Ramos (cell line): ENCODE measurements at regions not wholly inside any gene's neighbourhood (a gene's known extent, or its start where the extent isn't known, plus 50 kb on each side); places are given as distances from the start of the nearest gene placed in this dataset.

Source experiments
- in situ Hi-C: fragments of 300-500 bp; cut with MboI; formaldehyde crosslinking; loops from one replicate; pipeline ENCODE4 v1.14.3; 2022; ENCODE audit warnings: low sequenced_read_pairs; ENCODE audit not compliant: unreplicated experiment

GRCh38 chr18:56157541-56157940 is 480.9 kb downstream of the TXNL1 start:
- in situ Hi-C loops = no loop called here

DNA sequence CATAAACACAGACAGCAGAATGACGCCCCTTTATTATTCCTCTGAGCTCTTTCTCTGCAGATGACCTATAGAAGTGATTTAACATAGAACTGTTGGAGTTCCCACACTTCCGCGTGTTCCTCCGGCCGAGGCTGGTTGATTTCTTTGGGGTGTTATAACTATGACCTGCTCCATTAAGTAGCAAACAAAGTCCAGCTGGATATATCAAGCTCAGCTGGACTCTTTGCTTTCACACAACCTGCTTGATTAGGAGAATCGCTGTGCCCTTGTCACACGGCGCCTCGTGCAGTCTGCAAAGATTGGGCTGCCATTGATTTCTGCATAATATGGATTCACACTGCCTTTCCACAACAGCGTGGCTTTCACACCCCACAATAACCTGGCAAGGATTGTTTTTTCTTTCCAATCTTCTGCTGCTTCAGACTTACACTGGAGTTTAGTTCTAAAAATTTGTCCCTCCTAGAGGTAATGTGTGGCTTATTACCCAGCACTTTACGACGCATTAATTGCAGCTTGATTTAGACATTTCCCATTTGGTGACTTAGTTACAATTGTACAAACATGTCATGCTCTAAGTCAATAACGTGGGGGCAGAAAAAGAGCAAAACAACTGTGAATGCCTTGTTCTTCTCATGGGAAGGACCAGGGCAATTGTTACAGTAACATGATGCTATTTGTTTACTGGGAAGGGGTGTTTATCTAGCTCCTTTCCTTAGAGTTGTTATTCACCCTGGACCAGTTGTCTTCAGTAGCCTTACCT is 485.7 kb downstream of the TXNL1 start:
- in situ Hi-C loops = no loop called here

DNA sequence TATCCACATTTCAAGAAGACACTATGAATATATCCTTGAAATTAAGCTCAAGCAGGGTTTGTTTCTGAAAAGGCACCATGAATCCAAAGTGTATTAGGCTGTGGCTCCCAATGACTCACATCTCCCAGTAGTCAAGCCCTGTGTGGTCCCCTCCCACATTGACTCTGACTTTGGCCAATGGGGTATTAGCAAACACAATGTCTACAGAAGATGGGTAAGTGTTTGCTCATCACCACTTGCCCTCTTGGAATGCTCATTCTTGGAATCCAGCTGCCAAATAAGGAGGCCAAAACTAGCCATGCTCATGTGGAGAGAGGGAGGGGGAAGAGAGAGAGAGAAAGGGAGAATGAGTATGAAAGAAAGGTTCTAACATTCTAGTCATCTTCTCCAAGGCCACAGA is 490.0 kb downstream of the TXNL1 start:
- in situ Hi-C loops = no loop called here

GRCh38 chr18:56146565-56146964 is 491.8 kb downstream of the TXNL1 start:
- in situ Hi-C loops = no loop called here

- in situ Hi-C loops = no loop called here
Observed at GRCh38 chr18:56142001-56142400, 496.4 kb downstream of the TXNL1 start.

DNA sequence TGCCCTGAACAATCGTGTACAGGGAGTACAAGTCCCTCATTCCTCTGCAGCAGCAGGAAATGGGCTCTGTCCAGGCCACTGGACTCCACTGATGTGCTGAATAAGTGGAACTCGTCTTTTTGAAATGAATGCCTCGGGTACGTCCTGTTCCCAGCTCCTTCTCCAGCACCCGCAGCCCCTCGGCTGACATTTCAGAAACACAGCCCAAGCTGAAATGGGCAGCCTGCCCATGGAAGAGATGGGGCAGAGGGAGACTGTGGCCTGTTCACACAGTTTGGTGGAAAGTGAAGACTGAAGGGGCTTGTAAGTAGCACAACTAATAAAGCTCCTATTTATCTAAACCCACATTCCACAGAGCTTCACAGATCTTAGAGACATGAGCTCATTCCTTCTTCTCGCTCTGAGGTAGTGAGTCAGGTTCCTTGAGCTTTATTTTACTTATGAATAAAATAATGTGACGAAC is 498.6 kb downstream of the TXNL1 start:
- in situ Hi-C loops = no loop called here

DNA sequence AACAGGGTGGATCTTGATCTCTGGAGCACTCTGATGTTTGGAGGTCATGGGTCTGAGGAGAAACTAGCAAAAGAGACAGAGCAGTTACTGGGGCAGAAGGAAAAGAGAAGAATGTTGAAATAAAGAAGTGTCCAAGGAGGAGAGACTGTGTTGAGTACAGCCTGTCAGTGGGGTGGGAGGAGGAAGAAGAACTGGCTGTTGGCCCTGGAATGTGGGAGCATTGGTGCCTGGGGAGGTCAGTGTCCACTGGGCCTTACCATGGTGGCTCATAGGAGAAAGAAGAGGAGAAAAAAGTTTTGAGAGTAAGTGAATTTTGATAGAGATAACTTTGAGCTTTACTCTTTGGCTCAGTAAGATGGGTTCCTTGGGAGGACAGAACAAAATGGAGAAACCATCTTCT is 499.0 kb downstream of the TXNL1 start:
- in situ Hi-C loops = no loop called here

DNA sequence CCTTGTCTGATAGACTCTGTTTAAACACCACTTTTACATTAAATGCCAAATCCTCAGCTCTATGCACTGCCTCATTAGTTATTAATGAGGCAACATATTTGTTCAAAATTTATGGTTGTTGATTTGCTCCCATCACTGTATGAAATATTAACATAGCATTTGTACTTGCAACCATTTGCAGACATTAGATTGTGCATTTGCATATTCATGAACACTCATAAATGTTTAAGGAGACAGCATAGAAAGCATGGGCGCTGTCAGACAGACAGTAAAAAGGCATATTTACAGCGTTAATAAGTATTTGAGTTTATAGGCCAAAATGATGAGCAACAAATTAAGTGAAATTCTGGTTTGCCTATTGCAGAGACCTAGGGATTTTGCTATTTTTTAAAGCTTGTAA is 502.3 kb downstream of the TXNL1 start:
- in situ Hi-C loops = no loop called here

DNA sequence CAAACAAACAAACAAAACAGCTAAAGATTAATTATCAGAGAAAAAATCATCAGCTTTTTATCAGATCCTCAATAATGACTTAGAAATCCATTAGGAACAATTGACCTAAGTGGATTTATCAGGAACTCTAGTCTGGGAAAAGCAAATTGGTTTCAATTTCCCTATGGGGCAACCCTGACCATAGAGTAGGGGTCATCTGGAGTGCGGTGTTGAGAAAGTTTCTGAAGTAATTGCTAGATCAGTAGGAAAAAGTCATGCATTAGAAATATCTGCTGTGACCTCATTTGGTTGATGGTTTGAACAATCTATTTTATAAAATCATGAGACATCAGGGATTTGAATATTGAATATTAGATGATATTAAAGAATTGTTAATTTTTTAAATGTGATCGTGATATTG is 507.9 kb downstream of the TXNL1 start:
- in situ Hi-C loops = no loop called here

GRCh38 chr18:56128153-56128791 is 510.1 kb downstream of the TXNL1 start:
- in situ Hi-C loops = no loop called here

DNA sequence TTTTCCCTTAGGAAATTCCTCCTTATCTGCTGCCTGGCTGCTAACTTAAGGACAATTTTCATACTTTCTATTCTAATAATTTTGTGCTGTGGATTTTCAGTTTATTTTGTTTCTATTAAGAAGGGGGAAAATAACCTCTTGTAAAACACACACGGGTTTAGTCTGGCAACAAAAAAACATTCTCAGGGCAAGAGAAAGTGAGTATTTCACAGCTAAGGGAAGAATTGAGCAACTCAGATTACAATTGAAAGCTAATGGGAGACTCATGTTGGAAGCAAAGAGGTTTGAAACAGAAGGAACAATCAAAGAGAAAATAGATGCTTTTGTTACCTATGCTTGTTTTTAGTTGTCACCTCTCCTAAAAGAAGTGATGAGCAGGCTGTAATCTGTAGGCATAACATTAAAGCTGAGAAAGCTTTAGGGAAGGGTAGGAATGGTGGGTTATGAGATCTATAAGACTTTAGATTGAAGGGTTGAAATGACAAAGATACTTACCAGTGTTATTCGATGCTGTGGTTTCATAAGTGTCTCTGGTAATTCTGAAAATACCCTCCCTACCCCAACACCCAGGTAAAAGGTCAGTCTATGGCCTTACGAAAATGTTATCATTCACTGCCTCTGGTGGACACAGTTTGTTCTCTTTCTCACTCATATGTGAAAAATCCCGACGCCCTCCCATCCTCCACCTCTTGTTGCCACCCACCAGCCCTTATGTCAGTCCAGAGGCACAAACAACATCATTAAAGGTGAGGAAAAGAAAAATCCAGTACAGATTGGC is 510.9 kb downstream of the TXNL1 start:
- in situ Hi-C loops = no loop called here

GRCh38 chr18:56124186-56124585 is 514.2 kb downstream of the TXNL1 start:
- in situ Hi-C loops = no loop called here

DNA sequence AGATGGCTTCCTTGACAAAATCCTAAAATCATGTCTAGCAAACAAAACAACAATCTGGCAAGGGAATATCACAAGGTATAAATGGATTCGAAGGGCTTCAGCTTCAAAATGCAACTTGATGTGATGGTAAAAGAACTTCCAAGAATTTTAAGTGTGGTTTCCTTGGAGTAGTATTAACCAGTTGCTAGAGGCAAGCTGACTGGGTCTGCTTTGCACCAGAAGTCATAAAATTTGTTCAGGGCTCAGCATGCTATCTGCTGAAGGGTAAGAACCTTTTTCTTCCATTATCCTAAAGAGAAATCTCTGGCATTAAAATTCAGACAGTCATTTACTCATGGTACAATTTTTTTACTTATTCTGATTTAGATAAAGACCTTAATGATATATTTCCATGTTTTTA is 516.7 kb downstream of the TXNL1 start:
- in situ Hi-C loops = no loop called here

GRCh38 chr18:56120782-56121181 is 517.6 kb downstream of the TXNL1 start:
- in situ Hi-C loops = no loop called here

DNA sequence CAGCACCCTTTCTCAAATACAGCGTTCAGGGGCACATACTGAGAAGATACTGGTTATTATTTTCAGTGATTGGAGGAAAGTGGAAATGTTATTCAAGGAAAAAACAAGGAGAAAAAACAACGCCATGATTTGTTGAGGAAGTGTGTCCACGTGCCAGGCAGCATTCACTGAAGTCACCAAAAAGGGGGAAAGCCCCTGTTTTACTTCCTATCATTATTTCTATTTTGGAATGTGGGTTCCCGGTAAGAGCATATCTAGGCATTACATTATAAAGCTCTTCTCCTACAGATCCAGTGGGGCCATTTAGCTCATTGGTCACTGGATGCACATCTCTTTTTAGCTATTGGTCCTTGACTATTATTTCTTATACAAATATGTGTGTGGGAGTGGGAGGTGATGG is 518.7 kb downstream of the TXNL1 start:
- in situ Hi-C loops = no loop called here

- in situ Hi-C loops = no loop called here
Observed at GRCh38 chr18:56118422-56118821, 520.0 kb downstream of the TXNL1 start.

- in situ Hi-C loops = no loop called here
Observed at GRCh38 chr18:56115071-56116015, 523.0 kb downstream of the TXNL1 start.

DNA sequence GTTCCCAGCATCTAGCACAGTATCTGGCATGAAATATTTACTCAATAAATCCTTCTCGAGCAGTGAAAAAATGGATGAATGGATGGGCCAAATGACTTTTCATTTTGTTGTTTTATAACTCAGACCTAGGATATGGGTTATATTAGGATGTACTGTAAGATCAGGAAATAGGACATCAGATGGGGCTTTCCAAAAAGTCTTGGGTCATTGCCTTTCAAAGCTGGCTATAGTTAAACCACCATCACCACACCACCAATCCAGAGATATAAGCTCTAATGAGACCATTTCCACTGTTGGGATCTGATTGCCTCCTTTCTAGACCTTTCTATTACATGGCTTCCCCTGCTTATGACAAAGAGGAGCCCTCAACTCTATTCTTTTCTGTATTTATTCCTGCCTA is 525.0 kb upstream of the TCF4 start:
- in situ Hi-C loops = no loop called here

DNA sequence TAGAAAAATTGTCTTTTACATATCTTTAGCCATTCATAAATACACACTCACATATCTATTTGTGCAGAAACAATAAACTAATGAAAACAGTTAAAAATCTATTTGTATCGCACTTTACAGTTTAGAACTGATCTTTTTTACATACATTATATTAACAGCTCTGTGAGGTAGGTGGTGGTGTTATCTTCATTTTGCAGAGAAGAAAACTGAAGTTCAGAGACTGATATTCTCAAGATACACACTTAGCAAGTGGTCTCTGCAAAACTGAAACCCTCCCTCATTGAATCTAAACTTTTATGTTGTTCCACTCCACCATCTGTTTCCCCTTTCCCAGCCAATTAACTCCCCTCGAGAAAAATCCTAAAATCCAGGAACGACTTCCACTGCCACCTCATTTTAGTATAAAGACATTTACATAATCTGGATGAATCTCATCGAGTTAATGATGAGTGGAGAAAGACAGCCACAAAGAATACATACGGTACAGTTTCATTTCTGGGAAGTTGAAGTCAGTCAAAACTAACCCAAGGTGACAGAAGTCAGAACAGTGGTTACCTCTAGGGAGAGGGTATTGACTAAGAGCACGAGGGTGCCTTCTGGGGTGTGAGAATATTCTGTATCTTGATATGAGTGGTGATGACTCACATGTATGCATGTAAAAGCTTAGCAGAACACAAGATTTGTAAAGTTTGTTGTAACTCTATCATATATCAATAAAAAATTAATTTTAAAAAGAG is 524.2 kb upstream of the TCF4 start:
- in situ Hi-C loops = no loop called here
